H1 (cell line): ENCODE measurements at regions not wholly inside any gene's neighbourhood (a gene's known extent, or its start where the extent isn't known, plus 50 kb on each side); places are given as distances from the start of the nearest gene placed in this dataset.

ENCODE experiments used
- ASH2L ChIP-seq: fragments of 200-600, 300-600 bp; sonication (generic); IDR thresholded peaks from one replicate; pipeline ENCODE4 v1.7.1; 2017; ENCODE audit warnings: low read length
- E2F6 ChIP-seq: IDR thresholded peaks from 2 replicates; pipeline ENCODE4 v1.6.1; 2012; ENCODE audit warnings: inconsistent platforms
- FOSL1 ChIP-seq: IDR thresholded peaks from 2 replicates; pipeline ENCODE4 v1.6.1; 2011; ENCODE audit warnings: mild to moderate bottlenecking, low read depth, low read length, moderate library complexity; ENCODE audit not compliant: insufficient read depth
- JUN ChIP-seq: IDR thresholded peaks from 2 replicates; pipeline ENCODE4 v1.6.1; 2011; ENCODE audit warnings: low read depth, mild to moderate bottlenecking, improper control_type of control experiment, low read length
- RFX5 ChIP-seq: IDR thresholded peaks from 2 replicates; pipeline ENCODE4 v1.6.1; 2011; ENCODE audit warnings: low read depth, low read length, improper control_type of control experiment, borderline replicate concordance
- TAF7 ChIP-seq: optimal IDR thresholded peaks from 2 replicates; pipeline ENCODE3; 2011; ENCODE audit warnings: low read depth, mild to moderate bottlenecking, inconsistent platforms, low read length, moderate library complexity, borderline replicate concordance
- TF ChIP-seq, protein P1 (sequence below): IDR thresholded peaks from 2 replicates; pipeline ENCODE4 v1.6.1; 2012; ENCODE audit warnings: low read length, inconsistent platforms

GRCh38 chr7:121519548-121520521 is 123.7 kb upstream of the FAM3C start (continued):
- TF ChIP-seq, protein P1, sequence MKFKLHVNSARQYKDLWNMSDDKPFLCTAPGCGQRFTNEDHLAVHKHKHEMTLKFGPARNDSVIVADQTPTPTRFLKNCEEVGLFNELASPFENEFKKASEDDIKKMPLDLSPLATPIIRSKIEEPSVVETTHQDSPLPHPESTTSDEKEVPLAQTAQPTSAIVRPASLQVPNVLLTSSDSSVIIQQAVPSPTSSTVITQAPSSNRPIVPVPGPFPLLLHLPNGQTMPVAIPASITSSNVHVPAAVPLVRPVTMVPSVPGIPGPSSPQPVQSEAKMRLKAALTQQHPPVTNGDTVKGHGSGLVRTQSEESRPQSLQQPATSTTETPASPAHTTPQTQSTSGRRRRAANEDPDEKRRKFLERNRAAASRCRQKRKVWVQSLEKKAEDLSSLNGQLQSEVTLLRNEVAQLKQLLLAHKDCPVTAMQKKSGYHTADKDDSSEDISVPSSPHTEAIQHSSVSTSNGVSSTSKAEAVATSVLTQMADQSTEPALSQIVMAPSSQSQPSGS = no peak
- TF ChIP-seq FOSL1 (no peak), RFX5 (no peak), E2F6 (no peak), ASH2L (no peak), JUN (no peak), TAF7 (no peak)
